CD4-positive, alpha-beta T cell treated with Interleukin-4 for 1 hour (primary cell): ENCODE measurements at regions not wholly inside any gene's neighbourhood (a gene's known extent, or its start where the extent isn't known, plus 50 kb on each side); places are given as distances from the start of the nearest gene placed in this dataset.

ENCODE experiments used
- DNase-seq, 2 donors: peaks; one replicate each; pipeline ENCODE4 v3.0.0-alpha.2; 2020 to 2022

DNA sequence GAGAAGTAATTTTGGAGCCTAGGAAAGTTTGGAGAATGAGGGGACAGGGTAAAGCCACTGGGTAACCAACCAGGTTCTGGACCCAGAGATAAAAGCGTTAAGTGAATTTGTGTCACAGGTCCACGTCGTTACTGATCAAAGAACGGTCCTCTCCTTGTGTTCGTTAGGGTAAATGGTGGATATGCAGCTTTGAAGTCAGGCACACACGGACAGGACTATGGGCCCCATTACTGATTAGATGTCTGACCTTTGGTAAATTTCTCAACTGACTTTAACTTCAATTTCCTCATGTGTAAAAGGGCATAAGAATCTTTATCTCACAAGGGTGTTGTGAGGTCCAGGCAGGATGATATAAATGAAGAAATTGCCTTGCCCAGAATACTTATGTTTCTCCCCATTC is 76.6 kb downstream of the EMP1 start:
- DNase-seq: no peak

DNA sequence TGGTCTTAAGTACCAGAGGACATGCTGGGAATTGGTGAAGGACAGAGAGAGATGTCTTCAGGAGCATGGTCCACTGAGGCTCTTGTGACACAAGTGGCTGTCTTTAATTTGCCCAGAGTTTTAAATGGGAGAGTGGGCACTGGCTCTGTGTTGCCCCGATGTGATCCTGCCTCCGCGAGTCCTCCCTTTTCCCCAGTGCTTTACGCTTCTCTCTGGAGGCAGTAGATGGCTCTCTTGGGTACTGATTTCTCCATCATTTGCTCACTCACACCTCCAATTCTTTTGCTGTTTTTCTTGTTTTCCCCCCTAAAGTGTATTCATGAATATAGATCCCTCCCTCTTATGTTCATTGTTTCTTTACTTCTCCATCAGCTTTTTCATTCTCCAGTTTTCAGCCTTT is 74.3 kb downstream of the EMP1 start:
- DNase-seq: no peak
